ENCODE measurements at regions not wholly inside any gene's neighbourhood (a gene's known extent, or its start where the extent isn't known, plus 50 kb on each side); places are given as distances from the start of the nearest gene placed in this dataset.

GRCh38 chr7:22008683-22009082 is 63.0 kb upstream of the CDCA7L start:
- no peak for DNase-seq
- intact Hi-C loops (cut with DNase I), result no loop called here

- DNase-seq, result no peak
- intact Hi-C loops (cut with DNase I), result no loop called here
Measured at GRCh38 chr7:22008087-22008486, 62.4 kb upstream of the CDCA7L start.

GRCh38 chr7:22005151-22005550 is 59.5 kb upstream of the CDCA7L start:
- intact Hi-C loops (cut with DNase I), result no loop called here
- DNase-seq, result no peak

- intact Hi-C loops (cut with DNase I), result no loop called here
- DNase-seq, result no peak
Measured at GRCh38 chr7:22002726-22003125, 57.0 kb upstream of the CDCA7L start.

DNA sequence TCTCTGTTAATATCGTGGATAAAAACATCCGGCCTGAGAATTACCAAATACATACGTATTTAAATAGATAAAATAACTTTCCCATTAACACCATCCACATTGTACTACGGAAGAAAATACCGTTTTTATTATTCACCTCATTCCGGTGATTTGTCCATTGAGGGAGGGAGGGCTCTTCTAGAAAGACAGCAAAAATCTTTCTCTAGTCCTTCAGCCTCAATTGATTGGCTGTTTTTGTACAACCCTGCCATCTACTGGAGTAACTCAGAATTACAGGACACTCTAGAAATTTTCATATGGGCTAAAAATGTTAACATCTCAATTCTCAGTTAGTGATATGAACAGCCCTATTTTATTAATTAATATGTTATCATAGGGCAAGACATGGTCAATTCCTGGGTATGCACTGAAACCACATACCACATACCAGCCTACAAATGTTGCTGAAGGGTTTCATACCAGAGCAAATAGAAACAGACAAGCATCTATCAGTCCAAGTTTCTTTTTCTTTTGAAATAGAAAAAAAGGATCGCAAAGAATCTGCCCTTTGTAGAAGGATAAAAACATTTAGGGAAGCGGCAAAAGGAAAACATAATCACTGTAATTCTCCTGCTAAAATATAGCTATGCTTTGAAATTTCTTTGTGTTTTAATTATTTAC is 55.8 kb upstream of the CDCA7L start:
- peak in 12 of 42 donors; percentile 25 to 80 (median 36) for DNase-seq
- intact Hi-C loops (cut with DNase I), result no loop called here

GRCh38 chr7:21999896-22000295 is 54.2 kb upstream of the CDCA7L start:
- intact Hi-C loops (cut with DNase I), result no loop called here
- no peak for DNase-seq

- DNase-seq, result no peak
- intact Hi-C loops (cut with DNase I), result no loop called here
Measured at GRCh38 chr7:21996641-21997040, 50.9 kb upstream of the CDCA7L start.
